ENCODE measurements at regions not wholly inside any gene's neighbourhood (a gene's known extent, or its start where the extent isn't known, plus 50 kb on each side); places are given as distances from the start of the nearest gene placed in this dataset.

DNA sequence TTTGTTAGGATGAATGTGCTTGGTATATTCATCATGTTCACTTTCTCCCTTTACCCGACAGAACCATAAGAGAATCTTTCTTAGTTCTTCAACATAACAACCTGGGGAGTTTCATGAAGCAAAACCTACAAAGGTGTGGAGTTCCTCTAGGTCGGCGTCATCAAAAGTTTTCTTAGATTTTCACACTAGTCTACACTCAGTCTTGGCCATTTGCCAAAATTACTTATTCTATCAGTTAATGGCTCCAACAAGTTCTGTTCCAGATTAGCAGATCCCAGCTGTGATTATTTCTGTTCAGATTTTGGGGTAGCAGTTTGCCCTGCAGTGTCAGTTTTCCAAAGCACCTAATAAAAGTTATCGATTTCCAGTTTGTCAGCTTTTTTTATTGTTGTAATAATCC lies 935.8 kb upstream of the RAG2 start:
- Mint-ChIP-seq H3K36me3 (peaks cover 46% of the 10 kb centered on the region), H3K27ac (no peak overlapping the region), H3K4me1 (no peaks in the 10 kb centered on the region), H3K4me3 (no peak overlapping the region), H3K27me3 (ENCODE audit: low read depth) (peaks cover 10% of the 10 kb centered on the region), H3K9me3 (peaks cover 59% of the 10 kb centered on the region)
- ChIA-PET CTCF (no interaction called here), POLR2A (no interaction called here)
- TF ChIP-seq FOXP4 (CRISPR knock-in tag; IDR thresholded peaks at IDR 0.05) = no peak
- TF ChIP-seq, protein P1, sequence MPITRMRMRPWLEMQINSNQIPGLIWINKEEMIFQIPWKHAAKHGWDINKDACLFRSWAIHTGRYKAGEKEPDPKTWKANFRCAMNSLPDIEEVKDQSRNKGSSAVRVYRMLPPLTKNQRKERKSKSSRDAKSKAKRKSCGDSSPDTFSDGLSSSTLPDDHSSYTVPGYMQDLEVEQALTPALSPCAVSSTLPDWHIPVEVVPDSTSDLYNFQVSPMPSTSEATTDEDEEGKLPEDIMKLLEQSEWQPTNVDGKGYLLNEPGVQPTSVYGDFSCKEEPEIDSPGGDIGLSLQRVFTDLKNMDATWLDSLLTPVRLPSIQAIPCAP (CRISPR knock-in tag; IDR thresholded peaks at IDR 0.05) = no peak
- no peak for TF ChIP-seq ZNF121 (CRISPR knock-in tag; IDR thresholded peaks at IDR 0.05)
- TF ChIP-seq, protein P2, sequence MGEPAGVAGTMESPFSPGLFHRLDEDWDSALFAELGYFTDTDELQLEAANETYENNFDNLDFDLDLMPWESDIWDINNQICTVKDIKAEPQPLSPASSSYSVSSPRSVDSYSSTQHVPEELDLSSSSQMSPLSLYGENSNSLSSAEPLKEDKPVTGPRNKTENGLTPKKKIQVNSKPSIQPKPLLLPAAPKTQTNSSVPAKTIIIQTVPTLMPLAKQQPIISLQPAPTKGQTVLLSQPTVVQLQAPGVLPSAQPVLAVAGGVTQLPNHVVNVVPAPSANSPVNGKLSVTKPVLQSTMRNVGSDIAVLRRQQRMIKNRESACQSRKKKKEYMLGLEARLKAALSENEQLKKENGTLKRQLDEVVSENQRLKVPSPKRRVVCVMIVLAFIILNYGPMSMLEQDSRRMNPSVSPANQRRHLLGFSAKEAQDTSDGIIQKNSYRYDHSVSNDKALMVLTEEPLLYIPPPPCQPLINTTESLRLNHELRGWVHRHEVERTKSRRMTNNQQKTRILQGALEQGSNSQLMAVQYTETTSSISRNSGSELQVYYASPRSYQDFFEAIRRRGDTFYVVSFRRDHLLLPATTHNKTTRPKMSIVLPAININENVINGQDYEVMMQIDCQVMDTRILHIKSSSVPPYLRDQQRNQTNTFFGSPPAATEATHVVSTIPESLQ (CRISPR knock-in tag; IDR thresholded peaks at IDR 0.05) = no peak
- ATAC-seq (no peak), DNase-seq (ENCODE audit: low spot score) (no peak)

DNA sequence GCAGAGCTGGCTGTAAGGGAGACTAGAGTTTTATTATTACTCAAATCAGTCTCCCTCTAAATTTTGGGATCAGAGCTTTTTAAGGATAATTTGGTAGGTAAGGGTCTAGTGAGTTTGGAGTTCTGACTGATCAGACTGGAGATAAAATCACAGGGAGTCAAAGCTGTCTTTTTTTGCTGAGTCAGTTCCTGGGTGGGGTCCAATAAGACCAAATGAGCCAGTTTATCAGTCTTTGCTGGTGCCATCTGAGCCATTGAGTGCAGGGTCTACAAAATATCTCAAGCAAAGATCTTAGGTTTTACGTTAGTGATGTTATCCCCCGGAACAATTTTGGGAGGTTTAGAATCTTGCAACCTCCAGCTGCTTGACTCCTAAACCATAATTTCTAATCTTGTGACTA lies 935.1 kb upstream of the RAG2 start:
- POLR2A ChIA-PET = no interaction called here
- no peak for DNase-seq (ENCODE audit: low spot score)
- H3K4me1 Mint-ChIP-seq = no peaks in the 10 kb centered on the region
- CTCF ChIA-PET = no interaction called here
- TF ChIP-seq, protein P3, sequence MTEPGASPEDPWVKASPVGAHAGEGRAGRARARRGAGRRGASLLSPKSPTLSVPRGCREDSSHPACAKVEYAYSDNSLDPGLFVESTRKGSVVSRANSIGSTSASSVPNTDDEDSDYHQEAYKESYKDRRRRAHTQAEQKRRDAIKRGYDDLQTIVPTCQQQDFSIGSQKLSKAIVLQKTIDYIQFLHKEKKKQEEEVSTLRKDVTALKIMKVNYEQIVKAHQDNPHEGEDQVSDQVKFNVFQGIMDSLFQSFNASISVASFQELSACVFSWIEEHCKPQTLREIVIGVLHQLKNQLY (CRISPR knock-in tag; IDR thresholded peaks at IDR 0.05) = no peak
- TF ChIP-seq ZNF423 (CRISPR knock-in tag; IDR thresholded peaks at IDR 0.05) (no peak), NFYB (CRISPR knock-in tag; conservative IDR thresholded peaks at IDR 0.05; ENCODE audit: low read depth) (no peak), SMAD3 (CRISPR knock-in tag; IDR thresholded peaks at IDR 0.05; ENCODE audit: borderline replicate concordance) (no peak), MXD4 (CRISPR knock-in tag; IDR thresholded peaks at IDR 0.05; ENCODE audit: borderline replicate concordance) (no peak), ESRRA (CRISPR knock-in tag; IDR thresholded peaks at IDR 0.05; ENCODE audit: borderline replicate concordance) (no peak), IRF2 (CRISPR knock-in tag; IDR thresholded peaks at IDR 0.05; ENCODE audit: borderline replicate concordance, low read depth) (no peak), EMX1 (CRISPR knock-in tag; IDR thresholded peaks at IDR 0.05) (no peak), FOXP1 (CRISPR knock-in tag; IDR thresholded peaks at IDR 0.05; ENCODE audit: borderline replicate concordance) (no peak)
- TF ChIP-seq, protein P1 (CRISPR knock-in tag; IDR thresholded peaks at IDR 0.05) = no peak
- TF ChIP-seq, protein P4, sequence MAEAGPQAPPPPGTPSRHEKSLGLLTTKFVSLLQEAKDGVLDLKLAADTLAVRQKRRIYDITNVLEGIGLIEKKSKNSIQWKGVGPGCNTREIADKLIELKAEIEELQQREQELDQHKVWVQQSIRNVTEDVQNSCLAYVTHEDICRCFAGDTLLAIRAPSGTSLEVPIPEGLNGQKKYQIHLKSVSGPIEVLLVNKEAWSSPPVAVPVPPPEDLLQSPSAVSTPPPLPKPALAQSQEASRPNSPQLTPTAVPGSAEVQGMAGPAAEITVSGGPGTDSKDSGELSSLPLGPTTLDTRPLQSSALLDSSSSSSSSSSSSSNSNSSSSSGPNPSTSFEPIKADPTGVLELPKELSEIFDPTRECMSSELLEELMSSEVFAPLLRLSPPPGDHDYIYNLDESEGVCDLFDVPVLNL (CRISPR knock-in tag; IDR thresholded peaks at IDR 0.05; ENCODE audit: borderline replicate concordance, low read depth) = no peak
- H3K27ac Mint-ChIP-seq = no peak overlapping the region
- H3K4me3 Mint-ChIP-seq = no peak overlapping the region
- H3K9me3 Mint-ChIP-seq = peaks cover 63% of the 10 kb centered on the region
- H3K27me3 Mint-ChIP-seq (ENCODE audit: low read depth) = peaks cover 10% of the 10 kb centered on the region
- no peak for ATAC-seq
- H3K36me3 Mint-ChIP-seq = peaks cover 49% of the 10 kb centered on the region

DNA sequence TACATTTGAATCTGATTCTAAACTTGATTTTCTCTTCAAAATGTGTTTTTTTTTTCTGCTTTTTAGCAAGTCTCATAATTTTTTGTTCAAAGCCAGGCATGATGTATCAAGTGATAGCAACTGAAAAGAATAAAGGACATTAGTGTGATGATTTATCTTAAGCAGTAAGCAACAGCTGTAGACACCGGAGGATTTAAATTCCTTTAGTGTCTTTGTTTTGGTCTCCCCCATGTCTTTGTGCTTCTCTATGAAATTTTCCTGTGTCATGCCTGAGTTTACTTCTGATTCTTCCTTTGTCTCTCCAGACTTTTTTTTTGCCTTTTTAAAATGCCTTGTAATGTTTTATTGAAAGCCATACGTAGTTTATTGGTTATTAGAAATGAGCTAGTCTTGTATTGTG lies 934.2 kb upstream of the RAG2 start:
- POLR2A ChIA-PET = no interaction called here
- H3K4me3 Mint-ChIP-seq = no peak overlapping the region
- H3K27me3 Mint-ChIP-seq (ENCODE audit: low read depth) = peaks cover 10% of the 10 kb centered on the region
- peaks cover 53% of the 10 kb centered on the region for H3K36me3 Mint-ChIP-seq
- ATAC-seq (no peak), DNase-seq (ENCODE audit: low spot score) (no peak)
- CTCF ChIA-PET = no interaction called here
- peaks cover 71% of the 10 kb centered on the region for H3K9me3 Mint-ChIP-seq
- H3K4me1 Mint-ChIP-seq = no peaks in the 10 kb centered on the region
- H3K27ac Mint-ChIP-seq = no peak overlapping the region
- TF ChIP-seq, protein P5, sequence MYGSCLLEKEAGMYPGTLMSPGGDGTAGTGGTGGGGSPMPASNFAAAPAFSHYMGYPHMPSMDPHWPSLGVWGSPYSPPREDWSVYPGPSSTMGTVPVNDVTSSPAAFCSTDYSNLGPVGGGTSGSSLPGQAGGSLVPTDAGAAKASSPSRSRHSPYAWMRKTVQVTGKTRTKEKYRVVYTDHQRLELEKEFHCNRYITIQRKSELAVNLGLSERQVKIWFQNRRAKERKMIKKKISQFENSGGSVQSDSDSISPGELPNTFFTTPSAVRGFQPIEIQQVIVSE (CRISPR knock-in tag; IDR thresholded peaks at IDR 0.05; ENCODE audit: borderline replicate concordance) = no peak
- TF ChIP-seq, protein P6, sequence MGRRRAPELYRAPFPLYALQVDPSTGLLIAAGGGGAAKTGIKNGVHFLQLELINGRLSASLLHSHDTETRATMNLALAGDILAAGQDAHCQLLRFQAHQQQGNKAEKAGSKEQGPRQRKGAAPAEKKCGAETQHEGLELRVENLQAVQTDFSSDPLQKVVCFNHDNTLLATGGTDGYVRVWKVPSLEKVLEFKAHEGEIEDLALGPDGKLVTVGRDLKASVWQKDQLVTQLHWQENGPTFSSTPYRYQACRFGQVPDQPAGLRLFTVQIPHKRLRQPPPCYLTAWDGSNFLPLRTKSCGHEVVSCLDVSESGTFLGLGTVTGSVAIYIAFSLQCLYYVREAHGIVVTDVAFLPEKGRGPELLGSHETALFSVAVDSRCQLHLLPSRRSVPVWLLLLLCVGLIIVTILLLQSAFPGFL (CRISPR knock-in tag; IDR thresholded peaks at IDR 0.05; ENCODE audit: borderline replicate concordance) = no peak
- TF ChIP-seq, protein P3 (CRISPR knock-in tag; IDR thresholded peaks at IDR 0.05) = no peak
- TF ChIP-seq PRDM15 (CRISPR knock-in tag; IDR thresholded peaks at IDR 0.05) = no peak

Measured in WTC11 (cell line).